ENCODE measurements at regions not wholly inside any gene's neighbourhood (a gene's known extent, or its start where the extent isn't known, plus 50 kb on each side); places are given as distances from the start of the nearest gene placed in this dataset.

- no peak for TF ChIP-seq CTCF (IDR thresholded peaks at IDR 0.05 in 2 of 3, conservative IDR thresholded peaks at IDR 0.05 in 1 of 3; ENCODE audit: insufficient read depth in 2 of 3, low read depth in 1 of 3, low read length in 3 of 3)
- no peak for TF ChIP-seq PPARD (CRISPR knock-in tag; IDR thresholded peaks at IDR 0.05)
- no peak for TF ChIP-seq ZNF609 (CRISPR knock-in tag; IDR thresholded peaks at IDR 0.05; ENCODE audit: borderline replicate concordance)
- TF ChIP-seq THRA (IDR thresholded peaks at IDR 0.05) = no peak
- no peak for TF ChIP-seq SUPT5H (IDR thresholded peaks at IDR 0.05)
- no peak for TF ChIP-seq CBX5 (IDR thresholded peaks at IDR 0.05; ENCODE audit: borderline replicate concordance, low read depth)
- no peak for TF ChIP-seq SNIP1 (IDR thresholded peaks at IDR 0.05; ENCODE audit: low read depth)
- no peak for TF ChIP-seq HNRNPK (IDR thresholded peaks at IDR 0.05; ENCODE audit: low read depth, low read length, poor library complexity, severe bottlenecking)
- TF ChIP-seq NFE2 (IDR thresholded peaks at IDR 0.05; ENCODE audit: low read depth) = no peak
- TF ChIP-seq CUX1 (CRISPR knock-in tag; IDR thresholded peaks at IDR 0.05) = no peak
- no peak for TF ChIP-seq ZNF398 (CRISPR knock-in tag; IDR thresholded peaks at IDR 0.05)
These were observed 58.6 kb upstream of the SNX9 start (continued) for GRCh38 chr6:157764178-157765068.

All from K562 (cell line).